HG03457 (cell line): ENCODE measurements at regions not wholly inside any gene's neighbourhood (a gene's known extent, or its start where the extent isn't known, plus 50 kb on each side); places are given as distances from the start of the nearest gene placed in this dataset.
"Not testable (repeated sequence)": the region's sequence is repeated elsewhere in the genome, so short reads cannot be mapped to it uniquely, and the experiment has no call there.

Experiments
- ATAC-seq: cut with Tn5 transposase; IDR thresholded peaks from one replicate; pipeline ENCODE4 v1.9.1; 2021; ENCODE audit warnings: moderate number of reproducible peaks; ENCODE audit not compliant: unreplicated experiment

GRCh38 chr2:87075054-87075790, 53.6 kb upstream of the PLGLB1 start:
- ATAC-seq, result not testable (repeated sequence)

GRCh38 chr2:87075791-87076252, 54.2 kb upstream of the PLGLB1 start:
- ATAC-seq, result peak; percentile 20

- ATAC-seq, result peak; percentile 88
Measured at GRCh38 chr2:87076253-87077123, 54.8 kb upstream of the PLGLB1 start.

- ATAC-seq, result not testable (repeated sequence)
Measured at GRCh38 chr2:87077124-87077446, 55.4 kb upstream of the PLGLB1 start.

GRCh38 chr2:87081727-87082126, 60.1 kb upstream of the PLGLB1 start:
- ATAC-seq, result not testable (repeated sequence)

GRCh38 chr2:87088079-87088478, 66.4 kb upstream of the PLGLB1 start:
- not testable (repeated sequence) for ATAC-seq

- not testable (repeated sequence) for ATAC-seq
Measured at GRCh38 chr2:87089401-87089800, 67.8 kb upstream of the PLGLB1 start.

GRCh38 chr2:87093252-87093651, 71.6 kb upstream of the PLGLB1 start:
- not testable (repeated sequence) for ATAC-seq

GRCh38 chr2:87093937-87094529, 72.4 kb upstream of the PLGLB1 start:
- not testable (repeated sequence) for ATAC-seq

GRCh38 chr2:87095804-87096203, 74.2 kb upstream of the PLGLB1 start:
- ATAC-seq, result not testable (repeated sequence)

- not testable (repeated sequence) for ATAC-seq
Measured at GRCh38 chr2:87128761-87129553, 107.3 kb upstream of the PLGLB1 start.

GRCh38 chr2:87132577-87132976, 110.9 kb upstream of the PLGLB1 start:
- ATAC-seq, result not testable (repeated sequence)

GRCh38 chr2:87151835-87152493, 130.3 kb upstream of the PLGLB1 start:
- not testable (repeated sequence) for ATAC-seq

GRCh38 chr2:87174454-87174853, 152.8 kb upstream of the PLGLB1 start:
- ATAC-seq, result not testable (repeated sequence)

GRCh38 chr2:87183373-87183772, 161.7 kb upstream of the PLGLB1 start:
- not testable (repeated sequence) for ATAC-seq

GRCh38 chr2:87184260-87184659, 162.6 kb upstream of the PLGLB1 start:
- not testable (repeated sequence) for ATAC-seq

- not testable (repeated sequence) for ATAC-seq
Measured at GRCh38 chr2:87189214-87189613, 167.6 kb upstream of the PLGLB1 start.

- not testable (repeated sequence) for ATAC-seq
Measured at GRCh38 chr2:87193336-87193735, 171.7 kb upstream of the PLGLB1 start.

GRCh38 chr2:87194254-87194999, 172.8 kb upstream of the PLGLB1 start:
- not testable (repeated sequence) for ATAC-seq
